ENCODE measurements at regions not wholly inside any gene's neighbourhood (a gene's known extent, or its start where the extent isn't known, plus 50 kb on each side); places are given as distances from the start of the nearest gene placed in this dataset.

GRCh38 chr11:95520369-95521132 lies 269.0 kb downstream of the FAM76B start:
- in situ Hi-C loops (cut with MboI; ENCODE audit: low pct_ligation_motif_present in 1 of 4, low pct_unique_long_range_greater_than_20kb in 1 of 4, low sequenced_read_pairs in 3 of 4): no loop called here
- no peak for TF ChIP-seq POLR2A (IDR thresholded peaks at IDR 0.05)
- TF ChIP-seq EP300 (IDR thresholded peaks at IDR 0.05; ENCODE audit: low read depth): no peak
- TF ChIP-seq POLR2AphosphoS5 (IDR thresholded peaks at IDR 0.05): no peak
- TF ChIP-seq, protein P1, sequence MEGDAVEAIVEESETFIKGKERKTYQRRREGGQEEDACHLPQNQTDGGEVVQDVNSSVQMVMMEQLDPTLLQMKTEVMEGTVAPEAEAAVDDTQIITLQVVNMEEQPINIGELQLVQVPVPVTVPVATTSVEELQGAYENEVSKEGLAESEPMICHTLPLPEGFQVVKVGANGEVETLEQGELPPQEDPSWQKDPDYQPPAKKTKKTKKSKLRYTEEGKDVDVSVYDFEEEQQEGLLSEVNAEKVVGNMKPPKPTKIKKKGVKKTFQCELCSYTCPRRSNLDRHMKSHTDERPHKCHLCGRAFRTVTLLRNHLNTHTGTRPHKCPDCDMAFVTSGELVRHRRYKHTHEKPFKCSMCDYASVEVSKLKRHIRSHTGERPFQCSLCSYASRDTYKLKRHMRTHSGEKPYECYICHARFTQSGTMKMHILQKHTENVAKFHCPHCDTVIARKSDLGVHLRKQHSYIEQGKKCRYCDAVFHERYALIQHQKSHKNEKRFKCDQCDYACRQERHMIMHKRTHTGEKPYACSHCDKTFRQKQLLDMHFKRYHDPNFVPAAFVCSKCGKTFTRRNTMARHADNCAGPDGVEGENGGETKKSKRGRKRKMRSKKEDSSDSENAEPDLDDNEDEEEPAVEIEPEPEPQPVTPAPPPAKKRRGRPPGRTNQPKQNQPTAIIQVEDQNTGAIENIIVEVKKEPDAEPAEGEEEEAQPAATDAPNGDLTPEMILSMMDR (IDR thresholded peaks at IDR 0.05): no peak
- H3K36me3 ChIP-seq: no peaks in the 10 kb centered on the region

DNA sequence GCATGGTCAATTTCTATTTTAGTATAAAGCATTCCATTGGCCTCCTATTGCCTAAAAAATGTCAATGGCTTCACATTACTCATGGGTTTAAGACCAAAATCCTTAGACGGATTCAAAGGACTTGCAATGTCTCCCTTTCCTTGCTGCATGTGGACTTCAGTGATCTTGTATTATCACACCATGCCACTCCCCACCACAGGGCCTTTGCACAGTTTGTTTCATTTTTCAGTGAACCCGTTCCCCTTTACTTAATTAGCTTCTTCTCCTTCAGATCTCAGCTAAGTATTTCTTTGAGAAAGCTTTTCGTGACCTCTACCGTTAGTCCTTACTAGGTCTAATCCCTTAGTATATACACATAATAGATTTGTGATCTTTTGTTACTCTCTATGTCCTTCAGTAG lies 269.7 kb downstream of the FAM76B start:
- no peak for DNase-seq
- 95 to 100% methylated on average over 3 to 4 of the region's 4 CpGs for WGBS, 2 donors (ENCODE audit: low coverage in 1 of 2)
- Histone ChIP-seq H3K36me3 (no peaks in the 10 kb centered on the region), H3K27me3 (no peaks in the 10 kb centered on the region), H3K27ac (no peak overlapping the region), H3K9me3 (no peaks in the 10 kb centered on the region), H3K4me1 (no peaks in the 10 kb centered on the region), H3K4me3 (no peak overlapping the region)
- intact Hi-C loops (cut with DNase I; ENCODE audit: low total_unique reads) (no loop called here), in situ Hi-C loops (cut with MboI; ENCODE audit: low pct_ligation_motif_present in 1 of 4, low pct_unique_long_range_greater_than_20kb in 1 of 4, low sequenced_read_pairs in 3 of 4) (no loop called here)
- no peak for TF ChIP-seq EP300 (IDR thresholded peaks at IDR 0.05; ENCODE audit: low read depth)
- no peak for TF ChIP-seq POLR2A (IDR thresholded peaks at IDR 0.05)
- TF ChIP-seq POLR2AphosphoS5 (IDR thresholded peaks at IDR 0.05): no peak
- TF ChIP-seq, protein P1 (IDR thresholded peaks at IDR 0.05): no peak

More at GRCh38 chr11:95520369-95521132, 269.0 kb downstream of the FAM76B start:
- intact Hi-C loops (cut with DNase I; ENCODE audit: low total_unique reads): no loop called here
- 93 to 94% methylated on average over 7 to 8 of the region's 8 CpGs for WGBS, 2 donors (ENCODE audit: low coverage in 1 of 2)
- Histone ChIP-seq H3K9me3 (no peaks in the 10 kb centered on the region), H3K27ac (no peak overlapping the region), H3K4me1 (no peaks in the 10 kb centered on the region), H3K27me3 (no peaks in the 10 kb centered on the region), H3K4me3 (no peak overlapping the region)
- DNase-seq: no peak

- WGBS, 2 donors (ENCODE audit: low coverage in 1 of 2): 40 to 67% methylated on average over 1 of the region's 1 CpG
- Histone ChIP-seq H3K9me3 (no peaks in the 10 kb centered on the region), H3K27me3 (no peaks in the 10 kb centered on the region), H3K27ac (no peak overlapping the region), H3K4me3 (no peak overlapping the region), H3K4me1 (peaks cover 0 to 6% (median 0%) of the 10 kb centered on the region in 4 donors), H3K36me3 (no peaks in the 10 kb centered on the region)
- DNase-seq: no peak
- TF ChIP-seq POLR2AphosphoS5 (IDR thresholded peaks at IDR 0.05): no peak
- no peak for TF ChIP-seq POLR2A (IDR thresholded peaks at IDR 0.05)
- TF ChIP-seq, protein P1 (IDR thresholded peaks at IDR 0.05): no peak
- TF ChIP-seq EP300 (IDR thresholded peaks at IDR 0.05; ENCODE audit: low read depth): no peak
- in situ Hi-C loops (cut with MboI; ENCODE audit: low pct_ligation_motif_present in 1 of 4, low pct_unique_long_range_greater_than_20kb in 1 of 4, low sequenced_read_pairs in 3 of 4): no loop called here
- intact Hi-C loops (cut with DNase I; ENCODE audit: low total_unique reads): no loop called here
Observed at GRCh38 chr11:95517453-95517852, 272.1 kb downstream of the FAM76B start.

DNA sequence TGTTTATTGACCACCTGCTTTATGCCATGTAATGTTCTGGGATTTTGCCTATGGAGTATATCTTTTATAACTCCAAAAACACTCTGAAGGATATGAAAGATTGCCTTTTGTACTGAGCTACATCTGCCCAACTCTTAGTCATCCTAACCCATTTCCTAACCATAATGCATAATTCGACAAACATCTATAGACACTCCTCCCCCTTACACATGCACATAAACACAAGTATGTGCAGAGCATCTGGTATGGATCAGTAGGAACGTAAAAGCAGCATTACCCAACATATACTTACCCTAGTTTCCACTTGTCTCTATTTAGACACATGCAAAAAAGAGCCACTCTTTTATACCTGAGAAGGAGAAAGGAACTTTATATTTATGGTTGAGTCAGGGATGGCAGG lies 272.8 kb downstream of the FAM76B start:
- 71 to 79% methylated on average over 2 of the region's 2 CpGs for WGBS, 2 donors (ENCODE audit: low coverage in 1 of 2)
- no peaks in the 10 kb centered on the region for H3K9me3 ChIP-seq
- DNase-seq: no peak
- peaks cover 0 to 7% (median 0%) of the 10 kb centered on the region in 4 donors for H3K4me1 ChIP-seq
- no peak for TF ChIP-seq EP300 (IDR thresholded peaks at IDR 0.05; ENCODE audit: low read depth)
- TF ChIP-seq, protein P1 (IDR thresholded peaks at IDR 0.05): no peak
- no peak for TF ChIP-seq POLR2AphosphoS5 (IDR thresholded peaks at IDR 0.05)
- TF ChIP-seq POLR2A (IDR thresholded peaks at IDR 0.05): no peak
- intact Hi-C loops (cut with DNase I; ENCODE audit: low total_unique reads): no loop called here
- no peaks in the 10 kb centered on the region for H3K36me3 ChIP-seq
- in situ Hi-C loops (cut with MboI; ENCODE audit: low pct_ligation_motif_present in 1 of 4, low pct_unique_long_range_greater_than_20kb in 1 of 4, low sequenced_read_pairs in 3 of 4): no loop called here
- no peaks in the 10 kb centered on the region for H3K27me3 ChIP-seq
- H3K27ac ChIP-seq: no peak overlapping the region
- H3K4me3 ChIP-seq: no peak overlapping the region

All from transverse colon (tissue), 4 donors.